Coronary artery (tissue), 2 donors: ENCODE measurements at regions not wholly inside any gene's neighbourhood (a gene's known extent, or its start where the extent isn't known, plus 50 kb on each side); places are given as distances from the start of the nearest gene placed in this dataset.

Experiments
- DNase-seq: peaks from one replicate; pipeline ENCODE4 v3.0.0-alpha.2; 2017; ENCODE audit warnings: low spot score
- H3K27ac ChIP-seq, 2 donors: fragments of 200-600 bp; sonication (generic); one replicate each; pipeline ENCODE4 v1.5.1; 2016 to 2019
- H3K4me3 ChIP-seq: fragments of 200-600 bp; sonication (generic); 2 replicates; pipeline ENCODE4 v1.5.1; 2016; ENCODE audit warnings: mild to moderate bottlenecking, moderate library complexity
- TF ChIP-seq, protein P1 (sequence below): fragments of 200-600 bp; sonication (generic); IDR thresholded peaks from one replicate; pipeline ENCODE4 v1.5.1; 2019; ENCODE audit warnings: antibody characterized with exemption

DNA sequence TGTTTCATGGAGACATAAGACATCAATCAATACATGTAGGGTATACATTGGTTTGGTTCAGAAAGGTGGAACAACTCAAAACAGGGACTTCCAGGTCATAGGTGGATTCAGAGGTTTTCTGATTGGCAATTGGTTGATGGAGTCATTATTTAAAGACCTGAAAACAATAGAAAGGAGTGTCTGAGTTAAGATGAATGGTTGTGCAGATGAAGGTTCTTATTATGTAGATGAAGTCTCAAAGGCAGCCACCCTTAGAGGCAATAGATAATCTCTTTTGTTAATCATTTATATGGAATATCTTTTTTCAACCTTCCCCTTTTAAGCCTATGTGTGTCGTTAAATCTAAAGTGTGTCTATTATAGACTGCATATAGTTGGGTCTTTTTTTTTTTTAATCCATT, 67.8 kb upstream of the LYPLAL1 start:
- H3K4me3 ChIP-seq = no peak overlapping the region
- no peak overlapping the region for H3K27ac ChIP-seq
- TF ChIP-seq, protein P1, sequence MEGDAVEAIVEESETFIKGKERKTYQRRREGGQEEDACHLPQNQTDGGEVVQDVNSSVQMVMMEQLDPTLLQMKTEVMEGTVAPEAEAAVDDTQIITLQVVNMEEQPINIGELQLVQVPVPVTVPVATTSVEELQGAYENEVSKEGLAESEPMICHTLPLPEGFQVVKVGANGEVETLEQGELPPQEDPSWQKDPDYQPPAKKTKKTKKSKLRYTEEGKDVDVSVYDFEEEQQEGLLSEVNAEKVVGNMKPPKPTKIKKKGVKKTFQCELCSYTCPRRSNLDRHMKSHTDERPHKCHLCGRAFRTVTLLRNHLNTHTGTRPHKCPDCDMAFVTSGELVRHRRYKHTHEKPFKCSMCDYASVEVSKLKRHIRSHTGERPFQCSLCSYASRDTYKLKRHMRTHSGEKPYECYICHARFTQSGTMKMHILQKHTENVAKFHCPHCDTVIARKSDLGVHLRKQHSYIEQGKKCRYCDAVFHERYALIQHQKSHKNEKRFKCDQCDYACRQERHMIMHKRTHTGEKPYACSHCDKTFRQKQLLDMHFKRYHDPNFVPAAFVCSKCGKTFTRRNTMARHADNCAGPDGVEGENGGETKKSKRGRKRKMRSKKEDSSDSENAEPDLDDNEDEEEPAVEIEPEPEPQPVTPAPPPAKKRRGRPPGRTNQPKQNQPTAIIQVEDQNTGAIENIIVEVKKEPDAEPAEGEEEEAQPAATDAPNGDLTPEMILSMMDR = no peak
- DNase-seq = no peak

DNA sequence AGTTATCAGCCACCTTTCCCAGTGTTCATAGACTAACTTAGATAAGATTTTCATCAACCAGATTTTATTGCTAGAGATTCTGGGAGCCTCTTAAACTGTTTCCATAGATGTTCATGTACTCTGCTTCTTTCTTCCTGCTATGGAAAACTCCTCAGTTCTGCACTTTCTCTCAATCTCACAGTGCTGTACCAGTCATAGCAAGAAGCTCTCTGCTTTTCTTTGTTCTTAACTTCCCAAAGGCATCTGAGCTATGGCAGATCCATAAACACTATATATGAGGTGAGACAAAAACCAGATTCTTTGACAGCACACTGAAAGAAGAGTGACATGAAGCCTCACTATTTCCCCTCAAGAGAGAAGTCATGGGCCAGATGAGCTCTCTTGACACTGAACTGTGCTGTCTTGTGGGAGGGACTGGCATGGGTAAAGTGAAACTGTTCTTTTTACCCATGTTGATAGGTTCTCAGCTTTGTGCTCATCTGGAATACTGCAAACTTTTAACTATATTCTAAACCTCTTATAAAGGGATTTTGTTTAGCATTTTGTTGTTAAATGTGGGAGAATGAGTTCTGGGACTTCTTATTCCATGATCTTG, 64.2 kb upstream of the LYPLAL1 start:
- TF ChIP-seq, protein P1 = no peak
- no peak overlapping the region for H3K27ac ChIP-seq
- H3K4me3 ChIP-seq = no peak overlapping the region
- DNase-seq = no peak

DNA sequence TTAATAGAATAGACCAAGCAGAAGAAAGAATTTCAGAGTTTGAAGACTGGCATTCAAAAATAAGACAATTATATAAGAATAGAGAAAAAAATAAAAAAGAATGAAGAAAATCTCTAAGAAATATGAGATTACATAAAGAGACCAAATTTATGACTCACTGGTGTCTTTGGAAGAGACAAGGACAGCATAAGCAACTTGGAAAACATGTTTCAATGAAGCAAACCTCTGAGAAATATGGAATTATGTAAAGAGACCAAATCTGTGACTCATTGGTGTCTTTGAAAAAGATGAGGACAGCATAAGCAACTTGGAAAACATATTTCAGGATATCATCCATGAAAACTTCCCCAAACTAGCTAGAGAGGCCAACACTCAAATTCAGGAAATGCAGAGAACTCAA, 60.4 kb upstream of the LYPLAL1 start:
- TF ChIP-seq, protein P1 = no peak
- Histone ChIP-seq H3K27ac (no peak overlapping the region), H3K4me3 (no peak overlapping the region)
- no peak for DNase-seq

DNA sequence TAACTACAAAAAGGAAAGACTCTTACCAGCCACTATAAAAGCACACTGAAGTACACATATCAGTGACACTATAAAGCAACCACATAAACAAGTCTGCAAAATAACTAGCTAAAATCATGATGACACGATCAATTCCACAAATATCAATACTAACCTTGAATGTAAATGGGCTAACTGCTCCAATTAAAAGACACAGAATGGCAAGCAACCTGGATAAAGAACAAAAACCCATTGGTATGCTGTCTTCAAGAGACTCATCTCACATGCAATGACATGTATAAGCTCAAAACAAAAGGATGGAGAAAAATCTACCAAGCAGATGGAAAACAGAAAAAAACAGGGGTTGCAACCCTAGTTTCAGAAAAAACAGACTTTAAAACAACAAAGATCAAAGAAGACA, 59.7 kb upstream of the LYPLAL1 start:
- TF ChIP-seq, protein P1 = no peak
- H3K4me3 ChIP-seq = no peak overlapping the region
- no peak overlapping the region for H3K27ac ChIP-seq
- DNase-seq = no peak

DNA sequence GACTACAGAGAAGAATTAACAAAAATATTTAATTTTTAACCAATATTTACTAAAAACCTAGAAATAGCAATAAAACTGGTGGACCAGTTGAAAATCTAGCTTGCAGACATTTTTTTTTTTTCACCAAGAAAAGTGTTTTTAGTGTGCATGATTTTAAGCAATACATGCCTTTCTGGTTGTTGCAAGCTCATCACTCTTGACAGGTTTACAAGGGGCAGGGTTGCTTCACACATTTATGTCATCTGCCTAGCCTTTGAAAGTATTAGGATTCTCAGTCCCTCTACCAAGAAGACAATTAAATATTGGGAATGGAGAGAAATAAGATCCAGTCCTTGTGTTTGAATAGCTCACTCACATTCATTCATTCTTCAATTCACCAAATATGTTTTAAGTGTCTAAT, 53.8 kb upstream of the LYPLAL1 start:
- no peak for DNase-seq
- no peak overlapping the region for H3K4me3 ChIP-seq
- no peak overlapping the region for H3K27ac ChIP-seq
- TF ChIP-seq, protein P1 = no peak

DNA sequence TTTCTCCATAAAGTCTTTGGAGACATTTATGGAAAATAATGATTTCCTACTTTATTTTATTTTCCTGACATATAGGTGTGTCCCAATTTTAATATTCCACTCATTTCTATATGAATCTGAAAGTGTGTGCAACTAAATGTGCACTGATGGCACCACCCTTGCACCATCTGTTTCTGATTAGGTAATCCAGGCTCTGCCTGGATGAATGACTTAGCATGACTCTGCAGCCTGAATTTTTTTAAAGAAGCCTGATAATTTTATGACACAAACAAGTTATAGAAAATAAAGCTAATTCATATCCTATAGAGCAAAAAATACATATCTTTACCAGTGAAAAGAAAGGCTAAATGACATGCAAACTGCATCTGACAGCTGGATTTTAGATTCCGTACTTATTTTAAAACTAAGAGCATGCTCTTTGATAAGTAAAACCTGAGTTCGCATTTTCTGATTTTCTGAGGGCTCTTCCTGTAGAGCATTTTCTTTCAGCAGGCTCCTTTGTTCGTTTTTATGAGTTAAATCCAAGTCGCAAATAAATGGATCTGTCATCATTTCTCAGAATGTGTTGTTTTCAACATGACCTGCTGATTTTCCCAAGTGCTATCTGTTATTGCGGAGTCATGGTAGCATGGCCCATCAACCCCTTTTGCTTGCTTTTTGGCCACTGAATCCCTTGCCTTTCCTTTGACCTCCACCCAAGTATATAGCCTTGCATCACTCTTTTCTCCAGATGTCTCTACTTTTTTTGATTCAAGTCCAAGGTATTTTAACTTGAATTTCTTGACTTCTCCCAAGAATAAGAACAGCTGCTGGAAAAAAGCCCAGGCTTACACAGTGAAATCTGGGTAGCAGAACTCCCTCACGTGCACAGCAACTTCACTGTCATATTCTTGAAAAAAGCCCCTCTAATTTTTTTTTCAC, 52.8 kb upstream of the LYPLAL1 start:
- Histone ChIP-seq H3K4me3 (no peak overlapping the region), H3K27ac (peak overlapping the region; percentile 1 to 18)
- no peak for DNase-seq
- TF ChIP-seq, protein P1 = no peak

DNA sequence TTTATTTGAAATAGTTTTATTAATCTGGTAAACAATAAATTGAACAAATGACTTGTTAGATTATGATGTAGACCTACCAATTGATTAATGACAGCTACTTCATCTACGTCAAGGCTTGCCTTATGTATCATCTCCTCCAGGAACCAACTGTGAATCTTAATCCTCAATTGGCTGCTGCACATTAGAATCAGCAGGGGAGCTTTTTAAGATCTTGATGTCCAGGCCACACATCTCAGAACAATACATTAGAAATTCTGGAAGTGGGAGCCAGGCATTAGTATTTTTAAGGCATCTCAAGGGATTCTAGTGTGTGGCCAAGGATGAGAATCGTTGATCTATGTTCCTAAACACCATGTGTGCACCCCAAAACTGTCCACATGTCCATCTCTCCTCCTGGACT, 52.0 kb upstream of the LYPLAL1 start:
- TF ChIP-seq, protein P1 = no peak
- H3K27ac ChIP-seq = peak overlapping the region; percentile 1 to 55
- no peak for DNase-seq
- H3K4me3 ChIP-seq = no peak overlapping the region
